ENCODE measurements at regions not wholly inside any gene's neighbourhood (a gene's known extent, or its start where the extent isn't known, plus 50 kb on each side); places are given as distances from the start of the nearest gene placed in this dataset.
"Not testable (repeated sequence)": the region's sequence is repeated elsewhere in the genome, so short reads cannot be mapped to it uniquely, and the experiment has no call there.

DNA sequence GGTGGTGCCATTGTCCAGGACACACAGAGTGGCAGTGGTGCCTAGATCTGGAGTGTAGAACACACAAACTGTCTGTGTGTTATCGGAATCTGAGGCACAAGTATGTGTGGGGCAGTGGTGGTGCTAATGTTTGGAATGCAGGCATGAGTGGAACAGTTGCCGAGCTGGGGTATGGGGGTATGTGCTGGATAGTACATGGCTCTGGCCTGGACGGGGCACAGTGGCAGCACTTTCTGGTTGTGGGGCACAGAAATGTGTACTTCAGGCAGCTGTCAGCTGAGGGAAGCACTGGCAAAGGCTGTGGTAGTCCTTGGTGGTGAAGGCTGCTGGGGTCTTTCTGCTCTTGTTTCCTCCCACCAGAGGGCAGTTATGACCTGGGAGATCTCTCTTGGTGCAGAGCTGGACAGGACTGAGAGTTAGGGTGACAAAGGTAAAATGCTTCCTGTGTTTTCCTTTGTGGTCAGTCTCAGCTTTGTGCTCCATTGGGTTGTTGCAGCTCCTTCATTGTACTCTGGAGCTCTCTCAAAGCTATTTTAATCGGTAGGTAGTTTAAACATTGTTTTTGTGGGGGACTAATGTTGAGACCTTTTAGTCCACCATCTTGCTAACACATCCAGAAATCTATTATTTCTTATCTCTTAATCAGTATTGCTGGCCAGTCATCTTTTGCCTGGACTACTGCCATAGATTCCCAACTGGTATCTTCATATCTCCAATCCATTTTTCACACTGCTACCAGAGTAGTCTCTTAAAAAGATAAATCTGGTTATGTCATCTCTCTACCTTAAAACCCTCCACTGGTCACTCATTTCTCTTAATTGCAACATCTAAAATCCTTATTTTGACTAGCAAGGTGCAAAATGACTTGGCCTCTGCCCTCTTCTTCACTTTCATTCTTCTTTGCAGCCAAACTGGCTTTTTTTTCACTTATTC lies 83.9 kb upstream of the NBPF4 start:
- no peaks in the 10 kb centered on the region for H3K9me3 ChIP-seq (ENCODE audit: insufficient read depth, low read depth, low read length)
- H3K79me2 ChIP-seq (ENCODE audit: insufficient read depth, low read length): no peaks in the 10 kb centered on the region
- no peaks in the 10 kb centered on the region for H3F3A ChIP-seq (ENCODE audit: low read depth)
- no peak overlapping the region for H2AFZ ChIP-seq (ENCODE audit: low read length)
- no peak overlapping the region for H3K9ac ChIP-seq (ENCODE audit: low read depth, low read length, poor library complexity, severe bottlenecking)
- TF ChIP-seq EZH2phosphoT487 (IDR thresholded peaks at IDR 0.05; ENCODE audit: borderline replicate concordance): no peak
- TF ChIP-seq, protein P1, sequence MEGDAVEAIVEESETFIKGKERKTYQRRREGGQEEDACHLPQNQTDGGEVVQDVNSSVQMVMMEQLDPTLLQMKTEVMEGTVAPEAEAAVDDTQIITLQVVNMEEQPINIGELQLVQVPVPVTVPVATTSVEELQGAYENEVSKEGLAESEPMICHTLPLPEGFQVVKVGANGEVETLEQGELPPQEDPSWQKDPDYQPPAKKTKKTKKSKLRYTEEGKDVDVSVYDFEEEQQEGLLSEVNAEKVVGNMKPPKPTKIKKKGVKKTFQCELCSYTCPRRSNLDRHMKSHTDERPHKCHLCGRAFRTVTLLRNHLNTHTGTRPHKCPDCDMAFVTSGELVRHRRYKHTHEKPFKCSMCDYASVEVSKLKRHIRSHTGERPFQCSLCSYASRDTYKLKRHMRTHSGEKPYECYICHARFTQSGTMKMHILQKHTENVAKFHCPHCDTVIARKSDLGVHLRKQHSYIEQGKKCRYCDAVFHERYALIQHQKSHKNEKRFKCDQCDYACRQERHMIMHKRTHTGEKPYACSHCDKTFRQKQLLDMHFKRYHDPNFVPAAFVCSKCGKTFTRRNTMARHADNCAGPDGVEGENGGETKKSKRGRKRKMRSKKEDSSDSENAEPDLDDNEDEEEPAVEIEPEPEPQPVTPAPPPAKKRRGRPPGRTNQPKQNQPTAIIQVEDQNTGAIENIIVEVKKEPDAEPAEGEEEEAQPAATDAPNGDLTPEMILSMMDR (conservative IDR thresholded peaks at IDR 0.05; ENCODE audit: low read length): peak; percentile 60
- H3K4me3 ChIP-seq (ENCODE audit: low read length, poor library complexity, severe bottlenecking): no peak overlapping the region
- no peaks in the 10 kb centered on the region for H4K20me1 ChIP-seq (ENCODE audit: insufficient read depth, low read length, poor library complexity, severe bottlenecking)
- H3K9me2 ChIP-seq (replicated peaks; ENCODE audit: low read depth, low read length): no peaks in the 10 kb centered on the region
- H3K4me1 ChIP-seq (ENCODE audit: insufficient read depth, low read length, poor library complexity, severe bottlenecking): peaks cover 4% of the 10 kb centered on the region
- no peaks in the 10 kb centered on the region for H3K27me3 ChIP-seq (ENCODE audit: insufficient read depth, low read length, poor library complexity, severe bottlenecking)
- H3K36me3 ChIP-seq (ENCODE audit: insufficient read depth, low read length): no peaks in the 10 kb centered on the region
- no peak overlapping the region for H3K4me2 ChIP-seq (ENCODE audit: low read depth, low read length, poor library complexity, severe bottlenecking)

GRCh38 chr1:108345776-108346531 lies 102.1 kb upstream of the NBPF4 start:
- Histone ChIP-seq H3K4me3 (ENCODE audit: low read length, poor library complexity, severe bottlenecking) (no peak overlapping the region), H3K36me3 (ENCODE audit: insufficient read depth, low read length) (no peaks in the 10 kb centered on the region), H3K9me3 (ENCODE audit: insufficient read depth, low read depth, low read length) (no peaks in the 10 kb centered on the region), H3K79me2 (ENCODE audit: insufficient read depth, low read length) (no peaks in the 10 kb centered on the region), H3K4me1 (ENCODE audit: insufficient read depth, low read length, poor library complexity, severe bottlenecking) (no peaks in the 10 kb centered on the region), H3K9me2 (replicated peaks; ENCODE audit: low read depth, low read length) (no peaks in the 10 kb centered on the region), H3F3A (ENCODE audit: low read depth) (no peaks in the 10 kb centered on the region), H4K20me1 (ENCODE audit: insufficient read depth, low read length, poor library complexity, severe bottlenecking) (no peaks in the 10 kb centered on the region), H3K27me3 (ENCODE audit: insufficient read depth, low read length, poor library complexity, severe bottlenecking) (no peaks in the 10 kb centered on the region), H3K9ac (ENCODE audit: low read depth, low read length, poor library complexity, severe bottlenecking) (no peak overlapping the region), H3K4me2 (ENCODE audit: low read depth, low read length, poor library complexity, severe bottlenecking) (no peak overlapping the region), H2AFZ (ENCODE audit: low read length) (no peak overlapping the region)
- TF ChIP-seq, protein P1 (conservative IDR thresholded peaks at IDR 0.05; ENCODE audit: low read length): no peak
- no peak for TF ChIP-seq EZH2phosphoT487 (IDR thresholded peaks at IDR 0.05; ENCODE audit: borderline replicate concordance)

GRCh38 chr1:108357802-108358201 lies 92.3 kb upstream of the NBPF6 start:
- Histone ChIP-seq H3K36me3 (ENCODE audit: insufficient read depth, low read length) (no peaks in the 10 kb centered on the region), H3K4me2 (ENCODE audit: low read depth, low read length, poor library complexity, severe bottlenecking) (no peak overlapping the region), H2AFZ (ENCODE audit: low read length) (no peak overlapping the region; the same call in 1 of the 2 replicates), H3F3A (ENCODE audit: low read depth) (no peaks in the 10 kb centered on the region), H3K9me2 (replicated peaks; ENCODE audit: low read depth, low read length) (no peaks in the 10 kb centered on the region), H3K27me3 (ENCODE audit: insufficient read depth, low read length, poor library complexity, severe bottlenecking) (no peaks in the 10 kb centered on the region), H3K4me3 (ENCODE audit: low read length, poor library complexity, severe bottlenecking) (no peak overlapping the region), H3K9me3 (ENCODE audit: insufficient read depth, low read depth, low read length) (no peaks in the 10 kb centered on the region), H3K79me2 (ENCODE audit: insufficient read depth, low read length) (no peaks in the 10 kb centered on the region), H3K9ac (ENCODE audit: low read depth, low read length, poor library complexity, severe bottlenecking) (no peak overlapping the region), H3K4me1 (ENCODE audit: insufficient read depth, low read length, poor library complexity, severe bottlenecking) (no peaks in the 10 kb centered on the region), H4K20me1 (ENCODE audit: insufficient read depth, low read length, poor library complexity, severe bottlenecking) (no peaks in the 10 kb centered on the region)
- TF ChIP-seq, protein P1 (conservative IDR thresholded peaks at IDR 0.05; ENCODE audit: low read length): no peak
- TF ChIP-seq EZH2phosphoT487 (IDR thresholded peaks at IDR 0.05; ENCODE audit: borderline replicate concordance): no peak

- H3K9ac ChIP-seq (ENCODE audit: low read depth, low read length, poor library complexity, severe bottlenecking); H3K9me2 ChIP-seq (replicated peaks; ENCODE audit: low read depth, low read length); H2AFZ ChIP-seq (ENCODE audit: low read length); H3K4me3 ChIP-seq (ENCODE audit: low read length, poor library complexity, severe bottlenecking); H3K27me3 ChIP-seq (ENCODE audit: insufficient read depth, low read length, poor library complexity, severe bottlenecking); H3K4me1 ChIP-seq (ENCODE audit: insufficient read depth, low read length, poor library complexity, severe bottlenecking); H4K20me1 ChIP-seq (ENCODE audit: insufficient read depth, low read length, poor library complexity, severe bottlenecking); H3F3A ChIP-seq (ENCODE audit: low read depth); H3K9me3 ChIP-seq (ENCODE audit: insufficient read depth, low read depth, low read length); H3K79me2 ChIP-seq (ENCODE audit: insufficient read depth, low read length); H3K36me3 ChIP-seq (ENCODE audit: insufficient read depth, low read length); H3K4me2 ChIP-seq (ENCODE audit: low read depth, low read length, poor library complexity, severe bottlenecking): not testable (repeated sequence)
Measured at GRCh38 chr1:108380059-108380832, 69.9 kb upstream of the NBPF6 start.
